ENCODE measurements at regions not wholly inside any gene's neighbourhood (a gene's known extent, or its start where the extent isn't known, plus 50 kb on each side); places are given as distances from the start of the nearest gene placed in this dataset.
"Not testable (repeated sequence)": the region's sequence is repeated elsewhere in the genome, so short reads cannot be mapped to it uniquely, and the experiment has no call there.

DNA sequence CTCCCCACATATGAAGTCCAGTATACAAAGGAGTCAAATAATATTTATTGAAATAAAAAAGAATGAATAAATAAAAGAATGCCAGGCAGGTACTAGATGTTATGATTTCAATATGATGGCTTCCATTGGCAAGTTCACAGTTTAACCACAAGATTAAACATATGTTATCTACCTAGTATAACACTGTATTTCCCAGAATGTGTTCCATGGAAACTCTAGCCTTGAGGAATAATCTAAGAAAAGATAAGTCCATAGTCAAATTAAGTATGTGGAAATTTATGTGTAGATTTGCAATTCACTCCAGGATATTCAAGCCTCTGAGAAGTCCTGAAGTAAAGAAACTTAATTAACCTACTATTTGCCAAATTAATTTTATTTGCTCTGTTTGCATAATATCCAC, 71.1 kb upstream of the FMNL2 start:
- DNase-seq (ENCODE audit: insufficient read length, low spot score) (no peak), FAIRE-seq (no peak)

- DNase-seq (ENCODE audit: insufficient read length, low spot score); FAIRE-seq: not testable (repeated sequence)
Observed at GRCh38 chr2:152273732-152274260, 61.2 kb upstream of the FMNL2 start.

- FAIRE-seq; DNase-seq (ENCODE audit: insufficient read length, low spot score): not testable (repeated sequence)
Observed at GRCh38 chr2:152277896-152278295, 57.1 kb upstream of the FMNL2 start.

DNA sequence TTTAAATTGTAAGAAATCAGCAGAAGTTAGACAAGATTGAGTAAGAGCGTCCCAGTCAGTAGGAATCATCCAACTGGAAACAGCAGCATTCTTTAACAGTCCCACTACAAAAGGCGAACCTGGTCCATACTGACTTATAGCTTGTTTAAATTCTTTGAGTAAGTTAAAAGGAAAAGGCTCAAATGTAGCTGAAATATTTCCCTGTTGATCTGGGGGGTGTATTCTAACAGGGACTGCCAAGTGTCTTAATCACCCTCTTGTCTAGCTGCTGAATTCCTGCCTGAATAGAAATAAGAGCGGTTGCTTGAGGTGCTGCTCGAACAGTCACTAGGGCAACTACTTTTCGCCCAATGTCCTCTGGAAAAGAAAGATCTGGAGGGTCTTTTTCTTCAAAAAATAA, 56.4 kb upstream of the FMNL2 start:
- DNase-seq (ENCODE audit: insufficient read length, low spot score) = no peak
- FAIRE-seq = no peak

DNA sequence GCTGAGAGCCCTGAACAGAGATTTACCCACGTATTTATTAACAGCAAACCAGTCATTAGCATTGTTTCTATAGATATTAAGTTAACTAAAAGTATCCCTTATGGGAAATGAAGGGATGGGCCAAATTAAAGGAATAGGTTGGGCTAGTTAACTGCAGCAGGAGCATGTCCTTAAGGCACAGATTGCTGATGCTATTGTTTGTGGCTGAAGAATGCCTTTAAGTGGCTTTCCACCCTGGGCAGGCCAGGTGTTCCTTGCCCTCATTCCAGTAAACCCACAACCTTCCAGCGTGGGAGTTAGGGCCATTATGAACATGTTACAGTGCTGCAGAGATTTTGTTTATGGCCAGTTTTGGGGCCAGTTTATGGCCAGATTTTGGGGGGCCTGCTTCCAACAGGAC, 55.6 kb upstream of the FMNL2 start:
- not testable (repeated sequence) for FAIRE-seq

DNA sequence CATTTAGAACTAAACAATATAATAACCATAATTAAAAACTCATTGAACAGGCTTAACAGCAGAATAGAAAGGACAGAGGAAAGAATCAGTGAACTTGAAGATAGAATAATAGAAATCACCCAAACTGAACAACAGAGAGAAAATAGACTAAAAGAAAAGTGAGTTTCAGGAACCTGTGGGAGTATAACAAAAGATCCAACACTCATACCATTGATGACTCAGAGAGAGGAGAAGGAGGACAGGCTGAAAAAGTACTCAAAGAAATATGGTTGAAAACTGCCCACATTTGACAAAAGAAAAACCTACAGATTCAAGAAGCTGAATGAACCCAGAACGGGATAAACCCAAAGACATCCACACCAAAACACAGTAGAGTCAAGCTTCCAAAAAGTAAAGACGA, 54.2 kb upstream of the FMNL2 start:
- DNase-seq (ENCODE audit: insufficient read length, low spot score) = no peak
- FAIRE-seq = no peak

More for the DNA sequence above, 55.6 kb upstream of the FMNL2 start:
- DNase-seq (ENCODE audit: insufficient read length, low spot score) = not testable (repeated sequence)

GRCh38 chr2:152283392-152283791, 51.6 kb upstream of the FMNL2 start:
- DNase-seq (ENCODE audit: insufficient read length, low spot score) (no peak), FAIRE-seq (no peak)

DNA sequence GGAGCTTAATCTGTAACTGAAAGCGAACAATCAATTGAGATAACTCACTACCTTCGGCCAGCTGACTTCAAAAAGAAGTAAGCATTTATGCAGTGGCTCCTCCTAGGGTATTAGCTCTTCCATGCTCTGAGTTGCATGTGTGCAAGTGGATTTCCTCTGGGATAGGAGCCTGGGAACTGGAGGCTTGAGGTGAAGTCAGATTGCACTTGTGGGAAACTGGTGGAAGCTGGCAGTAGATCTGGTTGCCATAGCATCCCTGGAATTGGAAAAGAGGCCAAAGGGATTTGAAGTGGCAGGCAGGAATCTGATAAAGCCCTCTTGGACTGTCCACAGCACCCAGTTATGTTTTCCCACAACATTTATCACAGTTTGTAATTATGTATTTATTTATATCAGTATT, 50.6 kb upstream of the FMNL2 start:
- FAIRE-seq = no peak
- DNase-seq (ENCODE audit: insufficient read length, low spot score) = no peak

Measured in HTR-8/SVneo (cell line).